ENCODE measurements at regions not wholly inside any gene's neighbourhood (a gene's known extent, or its start where the extent isn't known, plus 50 kb on each side); places are given as distances from the start of the nearest gene placed in this dataset.
A peak's percentile ranks its signal among the peaks of the same experiment; 100 is the strongest.

DNA sequence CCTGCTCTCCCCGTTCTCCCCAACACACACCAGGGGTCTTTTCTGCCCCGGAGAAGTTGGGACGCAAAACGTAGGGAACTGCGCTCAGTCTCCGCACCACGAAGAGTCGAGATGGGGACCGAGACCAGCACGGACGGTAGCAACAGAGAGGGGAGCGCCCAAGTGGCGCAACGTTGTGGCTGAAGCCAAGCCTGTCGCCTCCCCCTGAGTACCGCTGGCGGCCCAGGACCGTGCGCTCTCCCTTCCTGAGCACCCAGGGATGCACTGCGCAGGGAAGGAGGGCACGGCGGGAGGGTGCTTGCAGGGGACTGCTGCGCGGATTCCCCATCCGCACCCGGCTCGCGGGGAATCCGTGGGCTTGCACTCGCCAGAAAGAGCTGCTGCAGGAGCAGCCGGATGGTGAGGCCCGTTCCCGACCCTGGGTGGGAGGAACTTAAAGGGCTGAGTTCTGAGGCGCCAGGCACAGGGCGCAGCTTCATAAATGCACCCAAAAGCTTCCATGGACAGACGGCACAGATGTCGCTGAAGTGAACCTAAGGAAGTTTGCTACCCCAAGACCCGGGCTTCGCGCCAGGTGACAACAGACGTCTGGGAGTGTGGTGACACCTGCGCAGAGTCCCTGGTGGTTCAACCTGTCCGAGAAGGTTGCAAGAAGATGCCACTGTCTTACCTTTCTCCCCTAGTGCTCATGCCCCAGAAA, 178.7 kb downstream of the TBXT start:
- TF ChIP-seq ZNF202 (tag by site-specific recombination; IDR thresholded peaks at IDR 0.05; ENCODE audit: borderline replicate concordance) (0 out of 2 replicates have a peak, but pooled peaks have one; percentile 55), ZSCAN18 (tag by site-specific recombination; IDR thresholded peaks at IDR 0.05) (no peak)
- Histone ChIP-seq H3K9me3 (ENCODE audit: control insufficient read depth, insufficient read depth, low read depth, low read length) (no peaks in the 10 kb centered on the region), H3K4me3 (ENCODE audit: low read depth, low read length) (peak overlapping the region; percentile 64), H3K27ac (ENCODE audit: extremely low read depth, low read depth, low read length) (no peak overlapping the region), H3K36me3 (ENCODE audit: control insufficient read depth in 2 of 2, insufficient read depth in 1 of 2, low read length in 2 of 2) (no peaks in the 10 kb centered on the region), H3K4me1 (ENCODE audit: control insufficient read depth, insufficient read depth, low read length) (peaks cover 3% of the 10 kb centered on the region; the same call in 1 of the 2 replicates)
- ChIA-PET POLR2A (no interaction called here), CTCF (interaction anchor here (0.6 to 0.7 kb wide), 2 partner anchors 42 to 94 kb away, joined by 3 read pairs; no protein-coding TSS in a partner anchor)

GRCh38 chr6:165988302-165988756, 179.3 kb downstream of the TBXT start:
- no peak overlapping the region for H3K27ac ChIP-seq (ENCODE audit: extremely low read depth, low read depth, low read length)
- no peaks in the 10 kb centered on the region for H3K36me3 ChIP-seq (ENCODE audit: control insufficient read depth in 2 of 2, insufficient read depth in 1 of 2, low read length in 2 of 2)
- CTCF ChIA-PET: interaction anchor here (0.6 to 1.7 kb wide), 2 partner anchors 98 to 200 kb away, joined by 3 to 4 read pairs; no protein-coding TSS in a partner anchor
- POLR2A ChIA-PET: no interaction called here
- TF ChIP-seq ZNF133 (tag by site-specific recombination; IDR thresholded peaks at IDR 0.05): no peak
- TF ChIP-seq ZNF837 (tag by site-specific recombination; IDR thresholded peaks at IDR 0.05): no peak
- no peak for TF ChIP-seq ZSCAN18 (tag by site-specific recombination; IDR thresholded peaks at IDR 0.05)
- peak; percentile 14; the same call in 1 of the 2 replicates for TF ChIP-seq GLIS2 (tag by site-specific recombination; IDR thresholded peaks at IDR 0.05)
- TF ChIP-seq ZNF843 (tag by site-specific recombination; IDR thresholded peaks at IDR 0.05): no peak
- TF ChIP-seq ZNF157 (tag by site-specific recombination; IDR thresholded peaks at IDR 0.05): no peak
- H3K4me1 ChIP-seq (ENCODE audit: control insufficient read depth, insufficient read depth, low read length): peaks cover 3% of the 10 kb centered on the region; the same call in 1 of the 2 replicates
- H3K9me3 ChIP-seq (ENCODE audit: control insufficient read depth, insufficient read depth, low read depth, low read length): no peaks in the 10 kb centered on the region
- peak overlapping the region; percentile 64 for H3K4me3 ChIP-seq (ENCODE audit: low read depth, low read length)

GRCh38 chr6:165987483-165988301, 180.0 kb downstream of the TBXT start:
- Histone ChIP-seq H3K9me3 (ENCODE audit: control insufficient read depth, insufficient read depth, low read depth, low read length) (no peaks in the 10 kb centered on the region), H3K4me3 (ENCODE audit: low read depth, low read length) (peak overlapping the region; percentile 64), H3K36me3 (ENCODE audit: control insufficient read depth in 2 of 2, insufficient read depth in 1 of 2, low read length in 2 of 2) (no peaks in the 10 kb centered on the region), H3K4me1 (ENCODE audit: control insufficient read depth, insufficient read depth, low read length) (peaks cover 3% of the 10 kb centered on the region; the same call in 1 of the 2 replicates), H3K27ac (ENCODE audit: extremely low read depth, low read depth, low read length) (peak overlapping the region; percentile 5; the same call in 1 of the 2 replicates)
- ChIA-PET POLR2A (interaction anchor here (0.7 kb wide), 1 partner anchor 64 kb away, joined by 3 read pairs; no protein-coding TSS in a partner anchor), CTCF (interaction anchor here (0.6 to 1.7 kb wide), 5 partner anchors 19 to 199 kb away, joined by 3 to 5 read pairs (median 4); no protein-coding TSS in a partner anchor)
- TF ChIP-seq PATZ1 (tag by site-specific recombination; IDR thresholded peaks at IDR 0.05) (peak; percentile 78), ZNF624 (tag by site-specific recombination; IDR thresholded peaks at IDR 0.05) (no peak), ZNF155 (tag by site-specific recombination; IDR thresholded peaks at IDR 0.05) (no peak), SP3 (tag by site-specific recombination; IDR thresholded peaks at IDR 0.05) (peak; percentile 55), INSM2 (tag by site-specific recombination; IDR thresholded peaks at IDR 0.05) (no peak), GFI1B (tag by site-specific recombination; IDR thresholded peaks at IDR 0.05) (no peak), ZBTB7A (tag by site-specific recombination; IDR thresholded peaks at IDR 0.05; ENCODE audit: low read depth) (no peak), KLF10 (tag by site-specific recombination; IDR thresholded peaks at IDR 0.05) (no peak), PRDM6 (tag by site-specific recombination; IDR thresholded peaks at IDR 0.05) (no peak), ZNF776 (tag by site-specific recombination; IDR thresholded peaks at IDR 0.05; ENCODE audit: borderline replicate concordance) (no peak), REPIN1 (tag by site-specific recombination; IDR thresholded peaks at IDR 0.05; ENCODE audit: low read depth) (no peak), ZBTB8A (tag by site-specific recombination; IDR thresholded peaks at IDR 0.05) (0 out of 2 replicates have a peak, but pooled peaks have one; percentile 18)

Data from HEK293 (cell line).